MCF 10A (cell line): ENCODE measurements at regions not wholly inside any gene's neighbourhood (a gene's known extent, or its start where the extent isn't known, plus 50 kb on each side); places are given as distances from the start of the nearest gene placed in this dataset.

Source experiments
- BruUV-seq: library from RNA; stranded (reverse); fragments of 400-500 nt; replicated peaks from 2 replicates; lab custom pipeline; 2021; lab: Mats Ljungman, UMichigan
- CTCF ChIA-PET: fragments of 300-600 bp; sonication (Branson Sonifier 250); formaldehyde crosslinking; extraction: SDS; loops from one replicate; lab custom pipeline; 2021; ENCODE audit warnings: antibody characterized with exemption, inconsistent platforms; lab: Yijun Ruan, JAX
- POLR2A ChIA-PET: fragments of 300-600, 350-650 bp; sonication (Branson Sonifier 250); formaldehyde crosslinking; extraction: SDS; loops from one replicate; lab custom pipeline; 2020; ENCODE audit warnings: antibody characterized with exemption, inconsistent platforms; lab: Yijun Ruan, JAX
- DNase-seq: peaks from one replicate; pipeline ENCODE4 v3.0.0-alpha.2; 2018; ENCODE audit not compliant: unreplicated experiment
- H3K27ac Mint-ChIP-seq: one replicate; pipeline ENCODE4 v1.8.0; 2022; ENCODE audit warnings: mild to moderate bottlenecking, low read depth, mixed read lengths; ENCODE audit not compliant: unreplicated experiment
- H3K27me3 Mint-ChIP-seq: one replicate; pipeline ENCODE4 v1.8.0; 2022; ENCODE audit warnings: mixed read lengths; ENCODE audit not compliant: insufficient read depth, unreplicated experiment
- H3K36me3 Mint-ChIP-seq: one replicate; pipeline ENCODE4 v1.8.0; 2022; ENCODE audit warnings: mild to moderate bottlenecking, moderate library complexity, mixed read lengths; ENCODE audit not compliant: insufficient read depth, unreplicated experiment
- H3K4me1 Mint-ChIP-seq: one replicate; pipeline ENCODE4 v1.8.0; 2022; ENCODE audit warnings: mixed read lengths; ENCODE audit not compliant: insufficient read depth, unreplicated experiment
- H3K4me3 Mint-ChIP-seq: one replicate; pipeline ENCODE4 v1.8.0; 2022; ENCODE audit warnings: mild to moderate bottlenecking, moderate library complexity, mixed read lengths; ENCODE audit not compliant: unreplicated experiment
- H3K9me3 Mint-ChIP-seq: one replicate; pipeline ENCODE4 v1.8.0; 2022; ENCODE audit warnings: mixed read lengths; ENCODE audit not compliant: unreplicated experiment
- intact Hi-C: fragments of 100-400 bp; cut with micrococcal nuclease; formaldehyde crosslinking; loops from 2 replicates; pipeline ENCODE4 v1.14.1; 2022
- TF ChIP-seq, protein P1 (sequence below): fragments of 200-600 bp; IDR thresholded peaks from one replicate; pipeline ENCODE4 v1.8.0; 2022; ENCODE audit warnings: antibody characterized with exemption, mild to moderate bottlenecking; ENCODE audit not compliant: unreplicated experiment

DNA sequence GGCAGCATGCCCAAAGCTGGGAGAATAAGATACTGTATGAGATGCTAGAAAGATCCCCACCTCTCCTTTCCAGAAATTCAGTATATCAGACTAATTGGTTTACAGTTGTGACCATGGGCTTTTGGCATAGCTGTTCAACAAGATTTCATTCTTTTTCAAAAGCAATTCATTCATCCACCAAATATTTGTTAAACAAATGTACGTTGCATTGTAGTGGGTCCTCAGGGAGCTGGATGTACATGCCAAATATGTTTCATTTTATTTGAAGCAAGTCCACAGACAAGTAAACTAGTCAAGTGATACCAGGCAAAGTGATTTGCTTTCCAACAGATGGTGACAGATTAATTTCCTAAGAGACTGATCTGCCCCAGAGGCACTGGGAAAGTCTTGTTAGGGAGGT, 85.8 kb upstream of the ESR1 start:
- H3K4me3 Mint-ChIP-seq = no peak overlapping the region
- no peaks in the 10 kb centered on the region for H3K27me3 Mint-ChIP-seq
- no TSS peak for BruUV-seq
- no peaks in the 10 kb centered on the region for H3K36me3 Mint-ChIP-seq
- intact Hi-C loops = no loop called here
- CTCF ChIA-PET = interaction anchor here (0.6 to 0.7 kb wide), 3 partner anchors 83 to 580 kb away, joined by 3 read pairs; no protein-coding TSS in a partner anchor
- TF ChIP-seq, protein P1, sequence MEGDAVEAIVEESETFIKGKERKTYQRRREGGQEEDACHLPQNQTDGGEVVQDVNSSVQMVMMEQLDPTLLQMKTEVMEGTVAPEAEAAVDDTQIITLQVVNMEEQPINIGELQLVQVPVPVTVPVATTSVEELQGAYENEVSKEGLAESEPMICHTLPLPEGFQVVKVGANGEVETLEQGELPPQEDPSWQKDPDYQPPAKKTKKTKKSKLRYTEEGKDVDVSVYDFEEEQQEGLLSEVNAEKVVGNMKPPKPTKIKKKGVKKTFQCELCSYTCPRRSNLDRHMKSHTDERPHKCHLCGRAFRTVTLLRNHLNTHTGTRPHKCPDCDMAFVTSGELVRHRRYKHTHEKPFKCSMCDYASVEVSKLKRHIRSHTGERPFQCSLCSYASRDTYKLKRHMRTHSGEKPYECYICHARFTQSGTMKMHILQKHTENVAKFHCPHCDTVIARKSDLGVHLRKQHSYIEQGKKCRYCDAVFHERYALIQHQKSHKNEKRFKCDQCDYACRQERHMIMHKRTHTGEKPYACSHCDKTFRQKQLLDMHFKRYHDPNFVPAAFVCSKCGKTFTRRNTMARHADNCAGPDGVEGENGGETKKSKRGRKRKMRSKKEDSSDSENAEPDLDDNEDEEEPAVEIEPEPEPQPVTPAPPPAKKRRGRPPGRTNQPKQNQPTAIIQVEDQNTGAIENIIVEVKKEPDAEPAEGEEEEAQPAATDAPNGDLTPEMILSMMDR = no peak
- POLR2A ChIA-PET = interaction anchor here (1.2 kb wide), 1 partner anchor 15 kb away, joined by 4 read pairs; no protein-coding TSS in a partner anchor
- H3K9me3 Mint-ChIP-seq = no peaks in the 10 kb centered on the region
- DNase-seq = no peak
- no peaks in the 10 kb centered on the region for H3K4me1 Mint-ChIP-seq
- no peak overlapping the region for H3K27ac Mint-ChIP-seq

DNA sequence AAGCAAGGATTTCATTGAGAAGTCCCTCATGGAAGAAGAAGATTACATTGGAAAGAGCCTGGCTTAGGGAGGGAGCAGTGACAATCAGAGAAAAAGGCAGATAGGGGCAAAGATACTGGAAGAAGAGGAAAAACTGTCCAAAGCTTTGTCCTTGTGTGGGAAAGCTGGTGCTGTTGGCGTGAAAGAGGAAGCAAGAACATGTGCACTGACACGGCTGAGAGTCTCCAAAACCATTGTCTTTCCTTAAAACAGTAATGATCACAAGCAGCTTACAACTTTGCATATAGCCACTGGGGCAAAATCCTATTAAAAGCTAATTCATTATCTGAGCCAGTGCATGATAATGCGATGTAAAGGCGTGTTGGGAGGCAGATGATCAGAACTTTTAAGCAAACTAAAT, 85.1 kb upstream of the ESR1 start:
- no peaks in the 10 kb centered on the region for H3K9me3 Mint-ChIP-seq
- intact Hi-C loops = no loop called here
- no TSS peak for BruUV-seq
- H3K4me1 Mint-ChIP-seq = no peaks in the 10 kb centered on the region
- POLR2A ChIA-PET = interaction anchor here (1.2 kb wide), 1 partner anchor 16 kb away, joined by 4 read pairs; no protein-coding TSS in a partner anchor
- CTCF ChIA-PET = interaction anchor here (0.6 to 0.7 kb wide), 2 partner anchors 83 to 579 kb away, joined by 3 read pairs; no protein-coding TSS in a partner anchor
- H3K27ac Mint-ChIP-seq = no peak overlapping the region
- TF ChIP-seq, protein P1 = no peak
- no peaks in the 10 kb centered on the region for H3K27me3 Mint-ChIP-seq
- DNase-seq = no peak
- H3K36me3 Mint-ChIP-seq = no peaks in the 10 kb centered on the region
- no peak overlapping the region for H3K4me3 Mint-ChIP-seq

GRCh38 chr6:151723152-151723551, 84.3 kb upstream of the ESR1 start:
- Mint-ChIP-seq H3K27ac (no peak overlapping the region), H3K9me3 (no peaks in the 10 kb centered on the region), H3K27me3 (no peaks in the 10 kb centered on the region), H3K36me3 (no peaks in the 10 kb centered on the region), H3K4me1 (no peaks in the 10 kb centered on the region), H3K4me3 (no peak overlapping the region)
- TF ChIP-seq, protein P1 = no peak
- CTCF ChIA-PET = interaction anchor here (0.7 kb wide), 1 partner anchor 864 kb away, joined by 3 read pairs; no protein-coding TSS in a partner anchor
- no TSS peak for BruUV-seq
- POLR2A ChIA-PET = interaction anchor here (1.2 kb wide), 1 partner anchor 17 kb away, joined by 4 read pairs; no protein-coding TSS in a partner anchor
- DNase-seq = no peak
- intact Hi-C loops = no loop called here

DNA sequence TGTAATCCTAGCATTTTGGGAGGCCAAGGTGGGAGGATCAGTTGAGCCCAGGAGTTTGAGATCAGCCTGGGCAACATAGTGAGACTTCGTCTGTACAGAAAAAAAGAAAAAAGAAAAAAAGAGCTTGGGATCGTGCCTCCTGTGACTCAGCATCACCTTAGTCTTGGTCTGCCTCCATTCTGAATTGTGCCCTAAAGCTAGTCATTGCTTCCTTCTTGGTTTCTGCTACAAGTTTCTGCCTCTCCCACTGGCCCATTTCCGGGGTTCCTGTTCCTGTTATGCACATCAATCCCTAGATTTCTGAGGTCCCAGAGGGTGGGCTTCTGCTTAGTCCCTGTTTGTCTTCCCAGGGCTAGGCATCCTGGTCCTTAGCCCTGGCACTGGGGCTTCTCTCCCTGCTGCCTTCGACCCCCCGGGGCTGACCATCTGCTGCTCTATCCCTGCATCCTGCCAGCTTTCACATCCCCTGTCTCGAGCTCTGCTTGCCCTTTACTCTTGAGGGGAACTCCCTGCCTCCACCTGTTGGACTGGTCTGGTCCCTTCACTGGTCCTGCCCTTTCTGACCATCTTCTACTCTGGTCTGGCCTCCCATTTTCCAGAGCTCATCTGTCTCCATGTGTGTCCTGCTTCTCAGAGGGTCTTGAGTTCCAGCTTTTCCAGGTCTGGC, 77.5 kb upstream of the ESR1 start:
- Mint-ChIP-seq H3K36me3 (no peaks in the 10 kb centered on the region), H3K27me3 (no peaks in the 10 kb centered on the region), H3K4me1 (no peaks in the 10 kb centered on the region), H3K9me3 (no peaks in the 10 kb centered on the region), H3K4me3 (no peak overlapping the region), H3K27ac (no peak overlapping the region)
- intact Hi-C loops = no loop called here
- TF ChIP-seq, protein P1 = no peak
- peak; percentile 1 for DNase-seq
- POLR2A ChIA-PET = interaction anchor here (0.7 kb wide), 1 partner anchor 279 kb away, joined by 3 read pairs; no protein-coding TSS in a partner anchor
- CTCF ChIA-PET = interaction anchor here (0.7 kb wide), 1 partner anchor 255 kb away, joined by 3 read pairs; no protein-coding TSS in a partner anchor
- no TSS peak for BruUV-seq
